Chondrocyte (in vitro differentiated cells): ENCODE measurements at regions not wholly inside any gene's neighbourhood (a gene's known extent, or its start where the extent isn't known, plus 50 kb on each side); places are given as distances from the start of the nearest gene placed in this dataset.

Experiments used
- DNase-seq: peaks from one replicate; pipeline ENCODE4 v3.0.0; 2021; ENCODE audit warnings: mixed read lengths, low spot score
- H3K27ac Mint-ChIP-seq: one replicate; pipeline ENCODE4 v1.8.0; 2021; ENCODE audit warnings: mild to moderate bottlenecking, moderate library complexity, mixed read lengths; ENCODE audit not compliant: unreplicated experiment
- H3K27me3 Mint-ChIP-seq: 2 replicates; pipeline ENCODE4 v1.8.0; 2021; ENCODE audit warnings: low read depth, mixed read lengths
- H3K36me3 Mint-ChIP-seq: 2 replicates; pipeline ENCODE4 v1.8.0; 2021; ENCODE audit warnings: low read depth, mixed read lengths
- H3K4me1 Mint-ChIP-seq: 2 replicates; pipeline ENCODE4 v1.8.0; 2021; ENCODE audit warnings: low read depth, mild to moderate bottlenecking, mixed read lengths
- H3K4me3 Mint-ChIP-seq: one replicate; pipeline ENCODE4 v1.8.0; 2021; ENCODE audit warnings: mild to moderate bottlenecking, moderate library complexity, mixed read lengths; ENCODE audit not compliant: unreplicated experiment
- H3K9me3 Mint-ChIP-seq: 2 replicates; pipeline ENCODE4 v1.8.0; 2021; ENCODE audit warnings: low read depth, mixed read lengths
- TF ChIP-seq, protein P1 (sequence below): fragments of 200-600 bp; sonication (generic); IDR thresholded peaks from 2 replicates; pipeline ENCODE4 v1.5.0; 2021; ENCODE audit warnings: antibody characterized with exemption, mild to moderate bottlenecking, moderate library complexity

DNA sequence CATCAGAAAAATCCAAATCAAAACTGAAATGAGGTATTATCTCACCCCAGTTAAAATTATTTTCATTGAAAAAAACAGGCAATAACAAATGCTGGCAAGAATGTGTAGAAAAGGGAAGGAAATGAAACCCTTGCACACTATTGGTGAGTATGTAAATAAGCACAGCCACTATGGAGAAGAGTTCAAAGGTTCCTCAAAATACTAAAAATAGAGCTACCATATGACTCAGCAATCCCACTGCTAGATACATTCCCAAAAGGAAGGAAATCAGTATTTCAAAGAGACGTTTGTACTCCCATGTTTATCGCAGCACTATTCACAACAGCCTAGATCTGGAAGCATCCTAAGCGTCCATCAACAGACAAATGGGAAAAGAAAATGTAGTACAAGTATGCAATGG, 932.4 kb downstream of the PCDH18 start:
- Mint-ChIP-seq H3K27ac (no peak overlapping the region), H3K36me3 (peaks cover 3% of the 10 kb centered on the region), H3K9me3 (peaks cover 26% of the 10 kb centered on the region), H3K27me3 (no peaks in the 10 kb centered on the region), H3K4me1 (no peaks in the 10 kb centered on the region), H3K4me3 (no peak overlapping the region)
- no peak for DNase-seq
- TF ChIP-seq, protein P1, sequence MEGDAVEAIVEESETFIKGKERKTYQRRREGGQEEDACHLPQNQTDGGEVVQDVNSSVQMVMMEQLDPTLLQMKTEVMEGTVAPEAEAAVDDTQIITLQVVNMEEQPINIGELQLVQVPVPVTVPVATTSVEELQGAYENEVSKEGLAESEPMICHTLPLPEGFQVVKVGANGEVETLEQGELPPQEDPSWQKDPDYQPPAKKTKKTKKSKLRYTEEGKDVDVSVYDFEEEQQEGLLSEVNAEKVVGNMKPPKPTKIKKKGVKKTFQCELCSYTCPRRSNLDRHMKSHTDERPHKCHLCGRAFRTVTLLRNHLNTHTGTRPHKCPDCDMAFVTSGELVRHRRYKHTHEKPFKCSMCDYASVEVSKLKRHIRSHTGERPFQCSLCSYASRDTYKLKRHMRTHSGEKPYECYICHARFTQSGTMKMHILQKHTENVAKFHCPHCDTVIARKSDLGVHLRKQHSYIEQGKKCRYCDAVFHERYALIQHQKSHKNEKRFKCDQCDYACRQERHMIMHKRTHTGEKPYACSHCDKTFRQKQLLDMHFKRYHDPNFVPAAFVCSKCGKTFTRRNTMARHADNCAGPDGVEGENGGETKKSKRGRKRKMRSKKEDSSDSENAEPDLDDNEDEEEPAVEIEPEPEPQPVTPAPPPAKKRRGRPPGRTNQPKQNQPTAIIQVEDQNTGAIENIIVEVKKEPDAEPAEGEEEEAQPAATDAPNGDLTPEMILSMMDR = no peak

DNA sequence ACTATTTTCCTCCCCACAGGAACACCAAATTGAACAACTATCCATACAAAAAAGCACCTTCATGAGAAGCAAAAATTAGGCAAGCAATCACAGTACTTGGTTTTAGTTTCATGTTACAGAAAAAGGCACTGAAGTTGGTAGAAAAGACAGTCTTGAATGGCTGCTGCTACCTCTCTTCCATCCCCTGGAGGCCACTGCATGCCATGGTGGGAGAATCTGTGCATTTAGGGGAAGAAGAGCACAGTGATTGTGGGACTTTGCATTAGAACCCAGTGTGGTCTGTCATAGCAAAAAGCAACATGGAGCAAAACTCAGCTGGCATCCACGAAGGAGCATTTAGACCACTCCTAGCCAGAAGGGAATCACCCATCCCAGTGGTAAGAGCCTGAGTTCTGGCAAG, 941.9 kb downstream of the PCDH18 start:
- TF ChIP-seq, protein P1 = no peak
- Mint-ChIP-seq H3K4me3 (no peak overlapping the region), H3K4me1 (no peaks in the 10 kb centered on the region), H3K27me3 (no peaks in the 10 kb centered on the region), H3K27ac (no peak overlapping the region), H3K36me3 (no peaks in the 10 kb centered on the region), H3K9me3 (peaks cover 18% of the 10 kb centered on the region)
- DNase-seq = no peak

DNA sequence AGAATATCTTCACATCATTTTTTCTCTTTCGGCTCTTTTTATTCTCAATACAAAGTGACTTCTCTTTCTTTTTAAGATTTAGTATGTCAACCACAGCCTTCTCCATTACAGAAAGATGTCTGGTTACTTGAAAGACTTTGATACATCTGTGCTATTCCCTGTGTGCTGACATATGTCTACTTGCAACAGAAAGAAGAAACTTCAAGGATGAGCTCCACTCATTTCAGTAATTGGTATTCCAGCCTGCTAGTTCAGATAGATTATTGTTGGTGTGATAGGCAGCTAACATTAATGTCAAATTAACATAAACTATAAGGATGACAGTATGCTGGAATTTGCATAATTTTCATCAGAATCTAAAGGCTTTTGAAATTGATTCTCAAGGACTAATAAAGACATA, 948.7 kb downstream of the PCDH18 start:
- TF ChIP-seq, protein P1 = no peak
- Mint-ChIP-seq H3K36me3 (no peaks in the 10 kb centered on the region), H3K27ac (no peak overlapping the region), H3K4me3 (no peak overlapping the region), H3K27me3 (no peaks in the 10 kb centered on the region), H3K9me3 (peaks cover 10% of the 10 kb centered on the region), H3K4me1 (no peaks in the 10 kb centered on the region)
- DNase-seq = no peak

DNA sequence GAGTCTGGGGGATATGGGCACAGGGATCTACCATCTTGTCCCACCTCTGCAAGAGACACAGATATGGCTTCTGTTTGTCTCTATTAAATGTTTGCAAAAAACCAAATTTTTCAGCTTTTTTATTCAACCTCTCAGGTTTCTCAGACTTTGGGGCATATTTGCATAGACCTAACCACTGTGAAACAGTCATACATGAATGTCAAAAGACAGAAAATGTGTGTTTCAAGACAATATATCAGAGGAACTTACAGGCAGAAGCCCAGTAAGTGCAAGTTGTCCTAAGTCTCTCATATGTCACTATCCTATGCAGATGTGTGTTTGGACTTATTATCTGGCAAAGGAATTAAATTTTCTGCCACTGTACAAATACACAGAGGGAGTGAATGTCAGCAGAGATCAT, 951.2 kb downstream of the PCDH18 start:
- no peak overlapping the region for H3K27ac Mint-ChIP-seq
- DNase-seq = no peak
- H3K9me3 Mint-ChIP-seq = peaks cover 3% of the 10 kb centered on the region
- H3K36me3 Mint-ChIP-seq = no peaks in the 10 kb centered on the region
- H3K4me1 Mint-ChIP-seq = no peaks in the 10 kb centered on the region
- H3K27me3 Mint-ChIP-seq = peaks cover 1% of the 10 kb centered on the region
- TF ChIP-seq, protein P1 = no peak
- no peak overlapping the region for H3K4me3 Mint-ChIP-seq

DNA sequence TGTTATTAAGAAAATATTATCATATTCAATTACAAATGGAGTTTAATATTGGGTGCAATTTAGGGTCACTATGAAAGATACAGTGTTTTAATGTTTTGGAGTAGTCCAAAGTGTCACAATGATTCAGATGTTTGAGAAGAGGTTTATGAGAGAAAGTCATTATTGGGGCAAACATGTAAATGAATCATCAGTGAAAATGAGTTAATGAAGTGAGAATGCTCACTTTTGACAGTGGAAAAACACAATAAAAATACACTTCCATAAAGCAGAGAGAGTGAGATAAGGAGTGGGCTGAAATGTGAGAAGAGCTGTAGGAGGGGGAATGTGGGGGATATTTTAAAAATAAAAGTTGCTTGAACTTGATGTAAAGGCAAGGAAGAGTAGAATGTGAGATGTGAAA, 957.1 kb downstream of the PCDH18 start:
- H3K9me3 Mint-ChIP-seq = peaks cover 3% of the 10 kb centered on the region
- DNase-seq = no peak
- H3K4me1 Mint-ChIP-seq = no peaks in the 10 kb centered on the region
- TF ChIP-seq, protein P1 = no peak
- H3K27ac Mint-ChIP-seq = no peak overlapping the region
- no peaks in the 10 kb centered on the region for H3K36me3 Mint-ChIP-seq
- no peak overlapping the region for H3K4me3 Mint-ChIP-seq
- H3K27me3 Mint-ChIP-seq = peaks cover 1% of the 10 kb centered on the region
